ENCODE measurements at regions not wholly inside any gene's neighbourhood (a gene's known extent, or its start where the extent isn't known, plus 50 kb on each side); places are given as distances from the start of the nearest gene placed in this dataset.

GRCh38 chr1:90800012-90800717, 83.1 kb upstream of the BARHL2 start:
- 40% methylated on average over 3 of the region's 6 CpGs for WGBS (ENCODE audit: insufficient coverage)
- no peak overlapping the region for H3K4me3 ChIP-seq (ENCODE audit: control insufficient read depth in 1 of 7, extremely low read depth in 1 of 7, insufficient read depth in 4 of 7, low read depth in 2 of 7, low read length in 6 of 7)
- peaks cover 0 to 19% (median 11%) of the 10 kb centered on the region in 5 experiments for H3K27me3 ChIP-seq (replicated peaks in 2 of 5; ENCODE audit: control insufficient read depth in 4 of 5, insufficient read depth in 5 of 5, low read length in 4 of 5)
- H3K9me3 ChIP-seq (ENCODE audit: control extremely low read depth in 1 of 5, control insufficient read depth in 4 of 5, insufficient read depth in 2 of 5, low read depth in 1 of 5, low read length in 4 of 5): no peaks in the 10 kb centered on the region
- H3K27ac ChIP-seq (ENCODE audit: insufficient read depth in 1 of 2, low read depth in 1 of 2, low read length in 2 of 2, poor library complexity in 1 of 2, severe bottlenecking in 2 of 2): no peak overlapping the region
- ChIA-PET CTCF (no interaction called here), POLR2A (no interaction called here)
- H3K4me1 ChIP-seq (ENCODE audit: control extremely low read depth in 1 of 4, control insufficient read depth in 4 of 4, insufficient read depth in 4 of 4, low read length in 3 of 4): no peaks in the 10 kb centered on the region
- no peak for DNase-seq
- no peaks in the 10 kb centered on the region for H3K36me3 ChIP-seq (ENCODE audit: control insufficient read depth in 4 of 4, insufficient read depth in 4 of 4, low read length in 3 of 4)

GRCh38 chr1:90799326-90799725, 82.2 kb upstream of the BARHL2 start:
- POLR2A ChIA-PET: no interaction called here

GRCh38 chr1:90798883-90799282, 81.8 kb upstream of the BARHL2 start:
- ChIA-PET POLR2A (no interaction called here), CTCF (no interaction called here)
- no peaks in the 10 kb centered on the region for H3K36me3 ChIP-seq (ENCODE audit: control insufficient read depth in 4 of 4, insufficient read depth in 4 of 4, low read length in 3 of 4)
- H3K27me3 ChIP-seq (replicated peaks in 2 of 5; ENCODE audit: control insufficient read depth in 4 of 5, insufficient read depth in 5 of 5, low read length in 4 of 5): peaks cover 0 to 19% (median 11%) of the 10 kb centered on the region in 5 experiments
- DNase-seq: no peak
- no peaks in the 10 kb centered on the region for H3K4me1 ChIP-seq (ENCODE audit: control extremely low read depth in 1 of 4, control insufficient read depth in 4 of 4, insufficient read depth in 4 of 4, low read length in 3 of 4)
- WGBS (ENCODE audit: insufficient coverage): 71% methylated on average over 1 of the region's 2 CpGs
- no peaks in the 10 kb centered on the region for H3K9me3 ChIP-seq (ENCODE audit: control extremely low read depth in 1 of 5, control insufficient read depth in 4 of 5, insufficient read depth in 2 of 5, low read depth in 1 of 5, low read length in 4 of 5)
- no peak overlapping the region for H3K27ac ChIP-seq (ENCODE audit: insufficient read depth in 1 of 2, low read depth in 1 of 2, low read length in 2 of 2, poor library complexity in 1 of 2, severe bottlenecking in 2 of 2)
- no peak overlapping the region for H3K4me3 ChIP-seq (ENCODE audit: control insufficient read depth in 1 of 7, extremely low read depth in 1 of 7, insufficient read depth in 4 of 7, low read depth in 2 of 7, low read length in 6 of 7)

More at GRCh38 chr1:90799326-90799725, 82.2 kb upstream of the BARHL2 start:
- Histone ChIP-seq H3K27ac (ENCODE audit: insufficient read depth in 1 of 2, low read depth in 1 of 2, low read length in 2 of 2, poor library complexity in 1 of 2, severe bottlenecking in 2 of 2) (no peak overlapping the region), H3K4me3 (ENCODE audit: control insufficient read depth in 1 of 7, extremely low read depth in 1 of 7, insufficient read depth in 4 of 7, low read depth in 2 of 7, low read length in 6 of 7) (no peak overlapping the region), H3K36me3 (ENCODE audit: control insufficient read depth in 4 of 4, insufficient read depth in 4 of 4, low read length in 3 of 4) (no peaks in the 10 kb centered on the region), H3K27me3 (replicated peaks in 2 of 5; ENCODE audit: control insufficient read depth in 4 of 5, insufficient read depth in 5 of 5, low read length in 4 of 5) (peaks cover 0 to 19% (median 11%) of the 10 kb centered on the region in 5 experiments), H3K4me1 (ENCODE audit: control extremely low read depth in 1 of 4, control insufficient read depth in 4 of 4, insufficient read depth in 4 of 4, low read length in 3 of 4) (no peaks in the 10 kb centered on the region), H3K9me3 (ENCODE audit: control extremely low read depth in 1 of 5, control insufficient read depth in 4 of 5, insufficient read depth in 2 of 5, low read depth in 1 of 5, low read length in 4 of 5) (no peaks in the 10 kb centered on the region)
- CTCF ChIA-PET: no interaction called here
- DNase-seq: no peak
- 100% methylated on average over 1 of the region's 8 CpGs for WGBS (ENCODE audit: insufficient coverage)

- Histone ChIP-seq H3K27ac (ENCODE audit: insufficient read depth in 1 of 2, low read depth in 1 of 2, low read length in 2 of 2, poor library complexity in 1 of 2, severe bottlenecking in 2 of 2) (no peak overlapping the region), H3K36me3 (ENCODE audit: control insufficient read depth in 4 of 4, insufficient read depth in 4 of 4, low read length in 3 of 4) (no peaks in the 10 kb centered on the region), H3K27me3 (replicated peaks in 2 of 5; ENCODE audit: control insufficient read depth in 4 of 5, insufficient read depth in 5 of 5, low read length in 4 of 5) (peaks cover 0 to 19% (median 11%) of the 10 kb centered on the region in 5 experiments), H3K9me3 (ENCODE audit: control extremely low read depth in 1 of 5, control insufficient read depth in 4 of 5, insufficient read depth in 2 of 5, low read depth in 1 of 5, low read length in 4 of 5) (no peaks in the 10 kb centered on the region), H3K4me1 (ENCODE audit: control extremely low read depth in 1 of 4, control insufficient read depth in 4 of 4, insufficient read depth in 4 of 4, low read length in 3 of 4) (no peaks in the 10 kb centered on the region), H3K4me3 (ENCODE audit: control insufficient read depth in 1 of 7, extremely low read depth in 1 of 7, insufficient read depth in 4 of 7, low read depth in 2 of 7, low read length in 6 of 7) (no peak overlapping the region)
- ChIA-PET CTCF (no interaction called here), POLR2A (no interaction called here)
- WGBS (ENCODE audit: insufficient coverage): no CpG with 5 or more reads among the region's 1 CpG
- no peak for DNase-seq
These were observed 81.2 kb upstream of the BARHL2 start for GRCh38 chr1:90798344-90798743.

GRCh38 chr1:90795431-90795830, 78.3 kb upstream of the BARHL2 start:
- CTCF ChIA-PET: no interaction called here
- no peak for DNase-seq
- Histone ChIP-seq H3K9me3 (ENCODE audit: control extremely low read depth in 1 of 5, control insufficient read depth in 4 of 5, insufficient read depth in 2 of 5, low read depth in 1 of 5, low read length in 4 of 5) (peaks cover 0 to 7% (median 0%) of the 10 kb centered on the region in 5 experiments), H3K4me3 (ENCODE audit: control insufficient read depth in 1 of 7, extremely low read depth in 1 of 7, insufficient read depth in 4 of 7, low read depth in 2 of 7, low read length in 6 of 7) (no peak overlapping the region), H3K27me3 (replicated peaks in 2 of 5; ENCODE audit: control insufficient read depth in 4 of 5, insufficient read depth in 5 of 5, low read length in 4 of 5) (peaks cover 0 to 10% (median 7%) of the 10 kb centered on the region in 5 experiments), H3K4me1 (ENCODE audit: control extremely low read depth in 1 of 4, control insufficient read depth in 4 of 4, insufficient read depth in 4 of 4, low read length in 3 of 4) (no peaks in the 10 kb centered on the region), H3K27ac (ENCODE audit: insufficient read depth in 1 of 2, low read depth in 1 of 2, low read length in 2 of 2, poor library complexity in 1 of 2, severe bottlenecking in 2 of 2) (no peak overlapping the region), H3K36me3 (ENCODE audit: control insufficient read depth in 4 of 4, insufficient read depth in 4 of 4, low read length in 3 of 4) (no peaks in the 10 kb centered on the region)
- WGBS (ENCODE audit: insufficient coverage): 100% methylated on average over 2 of the region's 2 CpGs
- POLR2A ChIA-PET: no interaction called here

GRCh38 chr1:90786709-90787108, 69.6 kb upstream of the BARHL2 start:
- H3K9me3 ChIP-seq (ENCODE audit: control extremely low read depth in 1 of 5, control insufficient read depth in 4 of 5, insufficient read depth in 2 of 5, low read depth in 1 of 5, low read length in 4 of 5): peaks cover 0 to 12% (median 0%) of the 10 kb centered on the region in 5 experiments
- no peak overlapping the region for H3K27ac ChIP-seq (ENCODE audit: insufficient read depth in 1 of 2, low read depth in 1 of 2, low read length in 2 of 2, poor library complexity in 1 of 2, severe bottlenecking in 2 of 2)
- CTCF ChIA-PET: no interaction called here
- WGBS (ENCODE audit: insufficient coverage): 86% methylated on average over 3 of the region's 3 CpGs
- DNase-seq: no peak
- POLR2A ChIA-PET: no interaction called here
- H3K27me3 ChIP-seq (replicated peaks in 2 of 5; ENCODE audit: control insufficient read depth in 4 of 5, insufficient read depth in 5 of 5, low read length in 4 of 5): peaks cover 0 to 11% (median 3%) of the 10 kb centered on the region in 5 experiments
- H3K4me3 ChIP-seq (ENCODE audit: control insufficient read depth in 1 of 7, extremely low read depth in 1 of 7, insufficient read depth in 4 of 7, low read depth in 2 of 7, low read length in 6 of 7): no peak overlapping the region
- H3K4me1 ChIP-seq (ENCODE audit: control extremely low read depth in 1 of 4, control insufficient read depth in 4 of 4, insufficient read depth in 4 of 4, low read length in 3 of 4): no peaks in the 10 kb centered on the region
- no peaks in the 10 kb centered on the region for H3K36me3 ChIP-seq (ENCODE audit: control insufficient read depth in 4 of 4, insufficient read depth in 4 of 4, low read length in 3 of 4)

GRCh38 chr1:90784186-90784847, 67.2 kb upstream of the BARHL2 start:
- Histone ChIP-seq H3K36me3 (ENCODE audit: control insufficient read depth in 4 of 4, insufficient read depth in 4 of 4, low read length in 3 of 4) (no peaks in the 10 kb centered on the region), H3K4me1 (ENCODE audit: control extremely low read depth in 1 of 4, control insufficient read depth in 4 of 4, insufficient read depth in 4 of 4, low read length in 3 of 4) (no peaks in the 10 kb centered on the region), H3K9me3 (ENCODE audit: control extremely low read depth in 1 of 5, control insufficient read depth in 4 of 5, insufficient read depth in 2 of 5, low read depth in 1 of 5, low read length in 4 of 5) (no peaks in the 10 kb centered on the region), H3K27ac (ENCODE audit: insufficient read depth in 1 of 2, low read depth in 1 of 2, low read length in 2 of 2, poor library complexity in 1 of 2, severe bottlenecking in 2 of 2) (no peak overlapping the region), H3K4me3 (ENCODE audit: control insufficient read depth in 1 of 7, extremely low read depth in 1 of 7, insufficient read depth in 4 of 7, low read depth in 2 of 7, low read length in 6 of 7) (no peak overlapping the region), H3K27me3 (replicated peaks in 2 of 5; ENCODE audit: control insufficient read depth in 4 of 5, insufficient read depth in 5 of 5, low read length in 4 of 5) (peaks cover 0 to 11% (median 3%) of the 10 kb centered on the region in 5 experiments)
- POLR2A ChIA-PET: no interaction called here
- WGBS (ENCODE audit: insufficient coverage): no CpG with 5 or more reads among the region's 2 CpGs
- DNase-seq: no peak
- CTCF ChIA-PET: interaction anchor here (1.2 to 1.7 kb wide), 3 partner anchors 9 to 19 kb away, joined by 3 to 4 read pairs (median 4); no protein-coding TSS in a partner anchor
